ENCODE measurements at regions not wholly inside any gene's neighbourhood (a gene's known extent, or its start where the extent isn't known, plus 50 kb on each side); places are given as distances from the start of the nearest gene placed in this dataset.

DNA sequence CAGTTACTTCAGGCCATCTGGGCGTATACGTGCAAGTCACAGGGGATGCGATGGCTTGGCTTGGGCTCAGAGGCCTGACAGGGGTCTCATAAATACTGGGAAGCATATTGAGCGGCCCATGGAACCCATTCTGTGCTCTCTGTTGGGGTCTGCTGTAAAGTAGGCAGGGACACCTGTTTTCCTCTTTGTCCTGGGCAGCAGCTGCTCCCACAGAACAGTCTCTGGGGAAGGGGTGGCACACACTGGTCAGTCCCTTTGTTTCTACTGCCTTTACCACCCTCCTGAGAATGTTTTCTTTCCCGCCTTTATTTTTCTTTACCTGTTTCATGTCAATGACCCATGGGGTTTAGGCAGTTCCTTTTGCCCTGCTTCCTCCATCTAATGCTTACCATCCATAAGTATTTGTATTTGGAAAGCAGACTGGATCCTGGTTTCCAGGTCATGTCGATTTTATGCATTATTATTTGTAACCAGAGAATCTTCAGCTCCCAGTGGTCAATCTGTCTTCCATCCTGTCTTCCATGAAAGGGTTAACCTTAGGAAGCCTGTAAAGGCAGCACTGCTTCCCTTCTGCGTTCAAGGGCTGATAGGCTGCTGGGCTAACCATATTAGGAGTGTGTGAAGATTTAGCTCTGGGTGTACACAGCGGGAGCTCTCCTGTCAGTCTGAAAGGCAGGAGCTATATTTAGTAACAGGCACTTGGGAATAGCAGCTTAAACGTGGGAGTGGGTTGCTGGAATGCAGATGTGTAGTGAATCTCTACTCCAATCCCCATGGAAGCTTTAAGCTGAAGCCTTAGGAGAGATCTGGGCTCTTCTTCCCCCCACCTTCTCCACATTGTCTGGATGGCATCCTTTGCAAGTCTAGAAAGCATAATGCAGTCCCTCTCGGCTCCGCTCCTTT is 124.0 kb downstream of the DYRK2 start:
- Histone ChIP-seq H3K36me3 (ENCODE audit: insufficient read depth in 1 of 2, low read depth in 1 of 2) (no peaks in the 10 kb centered on the region), H3K27me3 (ENCODE audit: insufficient read depth in 3 of 3, low read length in 2 of 3) (no peaks in the 10 kb centered on the region), H3K27ac (peak overlapping the region; percentile 41), H3K4me3 (peak overlapping the region; percentile 10), H3K9me3 (no peaks in the 10 kb centered on the region), H3K4me1 (peaks cover 14% of the 10 kb centered on the region)
- WGBS, 3 donors = 30 to 41% (median 33%) methylated on average over 9 to 11 of the region's 11 CpGs
- DNase-seq = no peak
- intact Hi-C loops (cut with DNase I) = no loop called here
- peak; percentile 75 to 92 (median 82) for ATAC-seq
- TF ChIP-seq, protein P1, sequence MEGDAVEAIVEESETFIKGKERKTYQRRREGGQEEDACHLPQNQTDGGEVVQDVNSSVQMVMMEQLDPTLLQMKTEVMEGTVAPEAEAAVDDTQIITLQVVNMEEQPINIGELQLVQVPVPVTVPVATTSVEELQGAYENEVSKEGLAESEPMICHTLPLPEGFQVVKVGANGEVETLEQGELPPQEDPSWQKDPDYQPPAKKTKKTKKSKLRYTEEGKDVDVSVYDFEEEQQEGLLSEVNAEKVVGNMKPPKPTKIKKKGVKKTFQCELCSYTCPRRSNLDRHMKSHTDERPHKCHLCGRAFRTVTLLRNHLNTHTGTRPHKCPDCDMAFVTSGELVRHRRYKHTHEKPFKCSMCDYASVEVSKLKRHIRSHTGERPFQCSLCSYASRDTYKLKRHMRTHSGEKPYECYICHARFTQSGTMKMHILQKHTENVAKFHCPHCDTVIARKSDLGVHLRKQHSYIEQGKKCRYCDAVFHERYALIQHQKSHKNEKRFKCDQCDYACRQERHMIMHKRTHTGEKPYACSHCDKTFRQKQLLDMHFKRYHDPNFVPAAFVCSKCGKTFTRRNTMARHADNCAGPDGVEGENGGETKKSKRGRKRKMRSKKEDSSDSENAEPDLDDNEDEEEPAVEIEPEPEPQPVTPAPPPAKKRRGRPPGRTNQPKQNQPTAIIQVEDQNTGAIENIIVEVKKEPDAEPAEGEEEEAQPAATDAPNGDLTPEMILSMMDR (IDR thresholded peaks at IDR 0.05) = no peak

DNA sequence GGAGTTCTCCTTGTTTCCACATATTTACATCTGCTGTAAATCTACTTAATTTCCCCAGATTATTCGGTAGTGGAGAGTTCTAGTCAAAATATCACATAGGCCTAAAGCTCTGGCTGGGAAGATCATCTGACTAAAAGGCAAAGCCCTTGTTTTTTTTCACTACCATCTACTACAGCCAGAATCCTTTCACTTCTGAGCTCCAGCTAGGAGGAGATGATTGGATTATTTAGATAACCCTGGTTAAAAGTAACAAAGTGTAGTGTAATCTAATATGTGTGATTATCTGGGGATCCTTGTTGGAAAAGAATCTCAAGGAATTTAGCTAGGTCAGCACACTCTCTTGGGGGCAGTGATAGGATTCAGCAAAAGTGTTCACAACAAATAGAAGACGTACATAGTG is 125.4 kb downstream of the DYRK2 start:
- TF ChIP-seq, protein P1 (IDR thresholded peaks at IDR 0.05) = no peak
- Histone ChIP-seq H3K4me3 (no peak overlapping the region), H3K27me3 (ENCODE audit: insufficient read depth in 3 of 3, low read length in 2 of 3) (no peaks in the 10 kb centered on the region), H3K4me1 (peaks cover 14% of the 10 kb centered on the region), H3K27ac (peak overlapping the region; percentile 37), H3K36me3 (ENCODE audit: insufficient read depth in 1 of 2, low read depth in 1 of 2) (no peaks in the 10 kb centered on the region), H3K9me3 (no peaks in the 10 kb centered on the region)
- ATAC-seq (no peak), DNase-seq (no peak)
- 39 to 50% (median 48%) methylated on average over 2 of the region's 2 CpGs for WGBS, 3 donors
- intact Hi-C loops (cut with DNase I) = no loop called here

DNA sequence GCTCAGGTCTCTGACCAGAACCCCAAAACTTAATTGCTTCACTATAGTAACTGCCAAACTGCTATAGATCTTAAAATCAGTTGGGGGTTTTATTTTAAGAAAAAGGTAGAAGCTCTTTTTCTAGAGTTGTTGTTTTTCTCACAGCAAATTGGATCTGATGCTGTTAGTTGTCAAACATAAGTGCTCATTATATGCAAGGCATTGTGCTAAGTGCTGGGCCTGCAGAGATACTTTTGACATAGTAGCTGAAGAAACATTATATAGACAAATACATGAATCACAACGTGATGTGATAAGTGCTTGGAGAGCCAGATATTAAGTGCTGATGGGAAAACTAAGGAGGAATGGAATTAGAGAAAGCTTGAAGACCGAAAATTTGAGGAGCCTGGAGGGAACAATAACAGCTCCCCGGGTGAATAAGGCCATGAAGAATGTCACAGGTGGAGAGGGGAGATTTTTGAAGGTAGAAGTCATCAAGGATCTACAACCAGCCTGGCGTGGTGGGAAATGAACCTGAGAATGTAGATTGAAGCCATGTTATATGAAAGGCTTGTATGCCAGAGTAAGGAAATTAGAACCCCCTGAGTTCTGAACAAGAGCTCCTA is 126.5 kb downstream of the DYRK2 start:
- 55 to 82% (median 70%) methylated on average over 4 of the region's 4 CpGs for WGBS, 3 donors
- H3K27me3 ChIP-seq (ENCODE audit: insufficient read depth in 3 of 3, low read length in 2 of 3) = no peaks in the 10 kb centered on the region
- peaks cover 14% of the 10 kb centered on the region for H3K4me1 ChIP-seq
- H3K27ac ChIP-seq = peak overlapping the region; percentile 36
- TF ChIP-seq, protein P1 (IDR thresholded peaks at IDR 0.05) = no peak
- no peaks in the 10 kb centered on the region for H3K9me3 ChIP-seq
- no peak for ATAC-seq
- H3K36me3 ChIP-seq (ENCODE audit: insufficient read depth in 1 of 2, low read depth in 1 of 2) = no peaks in the 10 kb centered on the region
- DNase-seq = no peak
- intact Hi-C loops (cut with DNase I) = no loop called here
- H3K4me3 ChIP-seq = no peak overlapping the region

DNA sequence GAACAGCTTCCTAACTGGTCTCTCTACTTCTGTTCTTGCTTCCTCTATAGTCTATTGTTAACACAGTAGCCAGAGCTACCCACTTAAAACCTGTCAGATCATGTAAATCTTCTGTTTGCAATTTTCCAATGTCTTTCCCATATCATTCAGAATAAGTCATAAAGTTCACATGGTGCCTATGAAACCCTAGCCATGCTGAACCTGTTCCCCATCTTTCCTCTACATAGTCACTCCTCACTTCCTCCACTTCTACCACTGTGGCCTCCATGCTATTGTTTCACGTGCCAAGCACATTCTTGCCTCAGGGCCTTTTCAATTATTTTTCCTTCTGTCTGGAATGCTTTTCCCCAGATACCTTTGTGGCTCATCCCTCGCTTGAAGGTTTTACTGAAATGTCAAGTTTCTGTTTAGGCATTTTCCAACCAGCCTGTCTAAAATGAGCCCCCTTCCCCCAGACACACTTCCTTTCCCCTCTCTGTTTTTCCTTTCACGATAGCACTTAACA is 132.1 kb downstream of the DYRK2 start:
- ATAC-seq (no peak), DNase-seq (no peak)
- TF ChIP-seq, protein P1 (IDR thresholded peaks at IDR 0.05) = no peak
- no peak overlapping the region for H3K27ac ChIP-seq
- 82 to 87% (median 82%) methylated on average over 3 of the region's 3 CpGs for WGBS, 3 donors
- H3K4me3 ChIP-seq = no peak overlapping the region
- H3K4me1 ChIP-seq = no peaks in the 10 kb centered on the region
- no peaks in the 10 kb centered on the region for H3K27me3 ChIP-seq (ENCODE audit: insufficient read depth in 3 of 3, low read length in 2 of 3)
- intact Hi-C loops (cut with DNase I) = loop anchor here in 1 of 2 donors (10.0 kb wide), 1 partner anchor 126 kb away; no protein-coding TSS in a partner anchor
- no peaks in the 10 kb centered on the region for H3K36me3 ChIP-seq (ENCODE audit: insufficient read depth in 1 of 2, low read depth in 1 of 2)
- no peaks in the 10 kb centered on the region for H3K9me3 ChIP-seq

All from psoas muscle (tissue), 7 donors.